ENCODE measurements at regions not wholly inside any gene's neighbourhood (a gene's known extent, or its start where the extent isn't known, plus 50 kb on each side); places are given as distances from the start of the nearest gene placed in this dataset.

- no peak for TF ChIP-seq EZH2 (IDR thresholded peaks at IDR 0.05; ENCODE audit: borderline replicate concordance, control insufficient read depth, low read depth, low read length)
- no peak for TF ChIP-seq CTCF (IDR thresholded peaks at IDR 0.05 in 2 of 3, conservative IDR thresholded peaks at IDR 0.05 in 1 of 3; ENCODE audit: control insufficient read depth in 2 of 3, extremely low read depth in 1 of 3, insufficient read depth in 1 of 3, low read depth in 3 of 3, low read length in 3 of 3)
Observed at GRCh38 chr4:135735512-135735911, 1533.9 kb upstream of the PABPC4L start.
